ENCODE measurements at regions not wholly inside any gene's neighbourhood (a gene's known extent, or its start where the extent isn't known, plus 50 kb on each side); places are given as distances from the start of the nearest gene placed in this dataset.

DNA sequence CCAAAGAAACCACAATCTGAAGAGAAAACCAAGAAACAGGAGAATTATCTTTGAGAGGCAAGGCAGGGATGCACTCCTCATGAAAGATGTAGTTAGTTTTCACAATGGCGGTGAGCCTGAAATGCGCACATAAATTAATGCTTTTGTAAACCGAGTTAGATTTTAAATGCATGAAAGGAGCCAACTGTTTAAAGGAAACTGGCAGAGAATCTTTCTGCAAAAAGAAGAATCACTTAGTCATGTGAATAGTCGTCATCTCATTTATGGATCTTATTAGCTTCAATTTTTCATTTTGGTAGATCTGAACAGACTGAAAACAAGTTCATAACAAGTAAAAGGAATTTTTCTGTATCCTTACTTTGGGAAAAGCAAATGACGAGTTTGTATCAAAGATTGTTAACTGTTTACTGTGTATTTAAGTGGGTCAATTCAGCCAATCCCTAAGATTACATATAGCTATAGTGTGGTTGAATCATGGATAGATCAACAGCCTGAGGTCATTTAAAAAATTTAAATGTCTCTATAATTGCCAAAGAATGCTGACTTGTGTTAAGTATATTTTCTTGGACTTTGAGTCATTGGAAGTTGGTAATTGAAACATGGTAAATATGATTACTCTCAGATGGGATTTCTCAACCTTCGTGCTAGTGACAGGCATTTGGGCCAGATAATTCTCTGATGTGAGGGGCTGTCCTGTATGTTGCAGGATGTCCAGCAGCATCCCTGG lies 226.6 kb upstream of the KAZN start:
- peaks cover 0 to 12% of the 10 kb centered on the region in 2 donors for H3K27me3 ChIP-seq (ENCODE audit: control insufficient read depth in 1 of 2, insufficient read depth in 2 of 2, low read length in 2 of 2)
- H3K9me3 ChIP-seq (ENCODE audit: control insufficient read depth in 2 of 2, low read length in 2 of 2) = no peaks in the 10 kb centered on the region
- no peak overlapping the region for H3K27ac ChIP-seq (ENCODE audit: low read length)
- H3K4me1 ChIP-seq (ENCODE audit: control insufficient read depth, insufficient read depth, low read length) = no peaks in the 10 kb centered on the region
- H3K9ac ChIP-seq (ENCODE audit: low read length in 2 of 2) = no peak overlapping the region
- H3K36me3 ChIP-seq (ENCODE audit: control insufficient read depth in 2 of 2, insufficient read depth in 2 of 2, low read length in 2 of 2) = no peaks in the 10 kb centered on the region
- H3K4me3 ChIP-seq (ENCODE audit: low read length in 2 of 2) = no peak overlapping the region

GRCh38 chr1:14372526-14372925 lies 226.0 kb upstream of the KAZN start:
- Histone ChIP-seq H3K27me3 (ENCODE audit: control insufficient read depth in 1 of 2, insufficient read depth in 2 of 2, low read length in 2 of 2) (peaks cover 0 to 12% of the 10 kb centered on the region in 2 donors), H3K4me1 (ENCODE audit: control insufficient read depth, insufficient read depth, low read length) (no peaks in the 10 kb centered on the region), H3K9me3 (ENCODE audit: control insufficient read depth in 2 of 2, low read length in 2 of 2) (no peaks in the 10 kb centered on the region), H3K4me3 (ENCODE audit: low read length in 2 of 2) (no peak overlapping the region), H3K9ac (ENCODE audit: low read length in 2 of 2) (no peak overlapping the region), H3K36me3 (ENCODE audit: control insufficient read depth in 2 of 2, insufficient read depth in 2 of 2, low read length in 2 of 2) (no peaks in the 10 kb centered on the region), H3K27ac (ENCODE audit: low read length) (no peak overlapping the region)

- peaks cover 0 to 9% of the 10 kb centered on the region in 2 donors for H3K27me3 ChIP-seq (ENCODE audit: control insufficient read depth in 1 of 2, insufficient read depth in 2 of 2, low read length in 2 of 2)
- H3K36me3 ChIP-seq (ENCODE audit: control insufficient read depth in 2 of 2, insufficient read depth in 2 of 2, low read length in 2 of 2) = no peaks in the 10 kb centered on the region
- H3K9me3 ChIP-seq (ENCODE audit: control insufficient read depth in 2 of 2, low read length in 2 of 2) = no peaks in the 10 kb centered on the region
- no peak overlapping the region for H3K4me3 ChIP-seq (ENCODE audit: low read length in 2 of 2)
- H3K27ac ChIP-seq (ENCODE audit: low read length) = no peak overlapping the region
- H3K9ac ChIP-seq (ENCODE audit: low read length in 2 of 2) = no peak overlapping the region
- H3K4me1 ChIP-seq (ENCODE audit: control insufficient read depth, insufficient read depth, low read length) = no peaks in the 10 kb centered on the region
Observed at GRCh38 chr1:14373081-14373758, 225.3 kb upstream of the KAZN start.

GRCh38 chr1:14375226-14375625 lies 223.3 kb upstream of the KAZN start:
- Histone ChIP-seq H3K4me3 (ENCODE audit: low read length in 2 of 2) (no peak overlapping the region), H3K27ac (ENCODE audit: low read length) (no peak overlapping the region), H3K4me1 (ENCODE audit: control insufficient read depth, insufficient read depth, low read length) (no peaks in the 10 kb centered on the region), H3K9ac (ENCODE audit: low read length in 2 of 2) (no peak overlapping the region), H3K36me3 (ENCODE audit: control insufficient read depth in 2 of 2, insufficient read depth in 2 of 2, low read length in 2 of 2) (no peaks in the 10 kb centered on the region), H3K9me3 (ENCODE audit: control insufficient read depth in 2 of 2, low read length in 2 of 2) (peaks cover 2 to 9% of the 10 kb centered on the region in 2 donors), H3K27me3 (ENCODE audit: control insufficient read depth in 1 of 2, insufficient read depth in 2 of 2, low read length in 2 of 2) (peaks cover 0 to 2% of the 10 kb centered on the region in 2 donors)

DNA sequence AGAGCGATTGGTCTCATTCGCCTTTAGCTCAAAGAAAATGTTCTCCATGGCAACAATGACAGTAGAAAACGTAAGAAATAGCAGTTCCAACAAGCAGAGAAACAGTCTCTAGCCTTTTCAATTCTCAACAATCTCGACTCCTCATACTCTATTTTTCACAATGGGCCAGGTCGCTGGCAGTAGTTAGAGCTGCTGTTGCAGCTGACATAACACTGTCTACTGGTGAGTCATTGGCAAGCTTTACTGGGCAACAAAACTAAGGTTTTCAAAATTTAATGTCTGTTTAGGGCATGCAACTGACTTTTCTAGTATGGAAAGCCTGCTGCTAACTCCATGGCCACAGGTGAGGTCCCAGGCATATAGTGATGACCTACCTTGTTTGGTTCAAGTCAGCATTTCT lies 221.1 kb upstream of the KAZN start:
- no peaks in the 10 kb centered on the region for H3K27me3 ChIP-seq (ENCODE audit: control insufficient read depth in 1 of 2, insufficient read depth in 2 of 2, low read length in 2 of 2)
- no peak overlapping the region for H3K9ac ChIP-seq (ENCODE audit: low read length in 2 of 2)
- H3K4me1 ChIP-seq (ENCODE audit: control insufficient read depth, insufficient read depth, low read length) = no peaks in the 10 kb centered on the region
- no peaks in the 10 kb centered on the region for H3K36me3 ChIP-seq (ENCODE audit: control insufficient read depth in 2 of 2, insufficient read depth in 2 of 2, low read length in 2 of 2)
- H3K27ac ChIP-seq (ENCODE audit: low read length) = no peak overlapping the region
- H3K4me3 ChIP-seq (ENCODE audit: low read length in 2 of 2) = no peak overlapping the region
- peaks cover 6 to 9% of the 10 kb centered on the region in 2 donors for H3K9me3 ChIP-seq (ENCODE audit: control insufficient read depth in 2 of 2, low read length in 2 of 2)

- Histone ChIP-seq H3K27ac (ENCODE audit: low read length) (no peak overlapping the region), H3K36me3 (ENCODE audit: control insufficient read depth in 2 of 2, insufficient read depth in 2 of 2, low read length in 2 of 2) (no peaks in the 10 kb centered on the region), H3K9ac (ENCODE audit: low read length in 2 of 2) (no peak overlapping the region), H3K27me3 (ENCODE audit: control insufficient read depth in 1 of 2, insufficient read depth in 2 of 2, low read length in 2 of 2) (no peaks in the 10 kb centered on the region), H3K4me1 (ENCODE audit: control insufficient read depth, insufficient read depth, low read length) (no peaks in the 10 kb centered on the region), H3K9me3 (ENCODE audit: control insufficient read depth in 2 of 2, low read length in 2 of 2) (peaks cover 6 to 9% of the 10 kb centered on the region in 2 donors), H3K4me3 (ENCODE audit: low read length in 2 of 2) (no peak overlapping the region)
Observed at GRCh38 chr1:14380408-14380807, 218.1 kb upstream of the KAZN start.

DNA sequence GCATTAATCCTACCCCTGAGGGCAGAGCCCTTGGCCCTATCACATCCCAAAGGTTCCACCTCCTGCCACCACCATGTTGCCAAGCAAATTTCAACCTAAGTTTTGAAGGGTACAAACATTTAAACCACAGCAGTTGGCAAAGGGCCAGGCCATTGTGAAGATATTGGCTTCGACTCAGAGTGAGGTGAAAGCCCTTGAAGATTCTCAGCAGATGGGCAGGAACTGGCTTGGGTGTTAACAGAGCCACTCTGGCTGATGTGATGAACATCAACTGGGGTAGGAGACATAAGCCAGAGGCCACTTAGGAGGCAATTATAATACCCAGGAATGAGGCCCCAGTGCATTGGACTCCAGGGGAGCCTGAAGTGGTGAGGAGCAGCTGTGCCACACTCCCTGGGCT lies 207.7 kb upstream of the KAZN start:
- Histone ChIP-seq H3K4me3 (ENCODE audit: low read length in 2 of 2) (no peak overlapping the region), H3K27me3 (ENCODE audit: control insufficient read depth in 1 of 2, insufficient read depth in 2 of 2, low read length in 2 of 2) (peaks cover 0 to 2% of the 10 kb centered on the region in 2 donors), H3K27ac (ENCODE audit: low read length) (no peak overlapping the region), H3K4me1 (ENCODE audit: control insufficient read depth, insufficient read depth, low read length) (no peaks in the 10 kb centered on the region), H3K36me3 (ENCODE audit: control insufficient read depth in 2 of 2, insufficient read depth in 2 of 2, low read length in 2 of 2) (no peaks in the 10 kb centered on the region), H3K9me3 (ENCODE audit: control insufficient read depth in 2 of 2, low read length in 2 of 2) (no peaks in the 10 kb centered on the region), H3K9ac (ENCODE audit: low read length in 2 of 2) (no peak overlapping the region)

- Histone ChIP-seq H3K27me3 (ENCODE audit: control insufficient read depth in 1 of 2, insufficient read depth in 2 of 2, low read length in 2 of 2) (peaks cover 0 to 2% of the 10 kb centered on the region in 2 donors), H3K4me1 (ENCODE audit: control insufficient read depth, insufficient read depth, low read length) (no peaks in the 10 kb centered on the region), H3K4me3 (ENCODE audit: low read length in 2 of 2) (no peak overlapping the region), H3K9me3 (ENCODE audit: control insufficient read depth in 2 of 2, low read length in 2 of 2) (no peaks in the 10 kb centered on the region), H3K36me3 (ENCODE audit: control insufficient read depth in 2 of 2, insufficient read depth in 2 of 2, low read length in 2 of 2) (no peaks in the 10 kb centered on the region), H3K9ac (ENCODE audit: low read length in 2 of 2) (no peak overlapping the region), H3K27ac (ENCODE audit: low read length) (no peak overlapping the region)
Observed at GRCh38 chr1:14392161-14392858, 206.2 kb upstream of the KAZN start.

- Histone ChIP-seq H3K27me3 (ENCODE audit: control insufficient read depth in 1 of 2, insufficient read depth in 2 of 2, low read length in 2 of 2) (peaks cover 0 to 2% of the 10 kb centered on the region in 2 donors), H3K4me3 (ENCODE audit: low read length in 2 of 2) (no peak overlapping the region), H3K27ac (ENCODE audit: low read length) (no peak overlapping the region), H3K9ac (ENCODE audit: low read length in 2 of 2) (no peak overlapping the region), H3K36me3 (ENCODE audit: control insufficient read depth in 2 of 2, insufficient read depth in 2 of 2, low read length in 2 of 2) (no peaks in the 10 kb centered on the region), H3K9me3 (ENCODE audit: control insufficient read depth in 2 of 2, low read length in 2 of 2) (no peaks in the 10 kb centered on the region), H3K4me1 (ENCODE audit: control insufficient read depth, insufficient read depth, low read length) (no peaks in the 10 kb centered on the region)
Observed at GRCh38 chr1:14392859-14393365, 205.6 kb upstream of the KAZN start.

DNA sequence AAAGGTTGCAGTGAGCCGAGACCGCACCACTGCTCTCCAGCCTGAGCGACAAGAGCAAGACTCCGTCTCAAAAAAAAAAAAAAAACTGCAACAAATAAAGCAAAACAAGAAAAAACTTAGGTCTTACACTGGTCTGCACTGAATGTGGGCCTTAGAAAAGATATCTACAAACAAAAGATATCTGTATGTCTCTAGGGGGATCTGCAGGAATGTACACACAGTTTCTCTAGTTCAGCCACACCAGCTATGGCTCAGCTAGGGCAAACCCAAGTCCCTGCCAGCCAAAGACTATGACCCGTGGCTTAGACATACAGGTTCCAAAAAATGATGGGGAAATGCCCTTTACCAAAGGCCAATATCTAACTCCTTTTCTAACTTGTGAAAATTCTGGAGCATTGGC lies 202.4 kb upstream of the KAZN start:
- Histone ChIP-seq H3K36me3 (ENCODE audit: control insufficient read depth in 2 of 2, insufficient read depth in 2 of 2, low read length in 2 of 2) (no peaks in the 10 kb centered on the region), H3K27me3 (ENCODE audit: control insufficient read depth in 1 of 2, insufficient read depth in 2 of 2, low read length in 2 of 2) (peaks cover 0 to 4% of the 10 kb centered on the region in 2 donors), H3K27ac (ENCODE audit: low read length) (no peak overlapping the region), H3K9me3 (ENCODE audit: control insufficient read depth in 2 of 2, low read length in 2 of 2) (no peaks in the 10 kb centered on the region), H3K4me3 (ENCODE audit: low read length in 2 of 2) (no peak overlapping the region), H3K9ac (ENCODE audit: low read length in 2 of 2) (no peak overlapping the region), H3K4me1 (ENCODE audit: control insufficient read depth, insufficient read depth, low read length) (no peaks in the 10 kb centered on the region)
